ENCODE measurements at regions not wholly inside any gene's neighbourhood (a gene's known extent, or its start where the extent isn't known, plus 50 kb on each side); places are given as distances from the start of the nearest gene placed in this dataset.

DNA sequence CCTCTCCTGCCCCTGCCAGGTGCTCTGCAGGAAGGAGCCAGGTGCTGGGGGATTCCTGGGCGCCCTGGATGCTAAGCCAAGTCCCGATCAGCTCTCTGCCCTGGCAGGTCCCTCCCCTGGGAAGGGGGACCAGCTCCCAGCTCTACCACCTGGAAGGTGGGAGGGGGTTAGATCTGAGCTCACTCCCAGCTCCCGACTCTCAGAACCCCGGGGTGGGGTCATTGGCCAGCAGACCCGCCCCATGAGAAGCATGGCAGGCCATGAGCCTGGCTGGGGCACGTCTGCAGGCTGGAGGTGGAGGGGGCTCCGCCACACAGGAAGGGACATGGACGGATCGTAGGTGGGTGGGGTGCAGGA lies 83.4 kb upstream of the NKX1-1 start:
- TF ChIP-seq, protein P1, sequence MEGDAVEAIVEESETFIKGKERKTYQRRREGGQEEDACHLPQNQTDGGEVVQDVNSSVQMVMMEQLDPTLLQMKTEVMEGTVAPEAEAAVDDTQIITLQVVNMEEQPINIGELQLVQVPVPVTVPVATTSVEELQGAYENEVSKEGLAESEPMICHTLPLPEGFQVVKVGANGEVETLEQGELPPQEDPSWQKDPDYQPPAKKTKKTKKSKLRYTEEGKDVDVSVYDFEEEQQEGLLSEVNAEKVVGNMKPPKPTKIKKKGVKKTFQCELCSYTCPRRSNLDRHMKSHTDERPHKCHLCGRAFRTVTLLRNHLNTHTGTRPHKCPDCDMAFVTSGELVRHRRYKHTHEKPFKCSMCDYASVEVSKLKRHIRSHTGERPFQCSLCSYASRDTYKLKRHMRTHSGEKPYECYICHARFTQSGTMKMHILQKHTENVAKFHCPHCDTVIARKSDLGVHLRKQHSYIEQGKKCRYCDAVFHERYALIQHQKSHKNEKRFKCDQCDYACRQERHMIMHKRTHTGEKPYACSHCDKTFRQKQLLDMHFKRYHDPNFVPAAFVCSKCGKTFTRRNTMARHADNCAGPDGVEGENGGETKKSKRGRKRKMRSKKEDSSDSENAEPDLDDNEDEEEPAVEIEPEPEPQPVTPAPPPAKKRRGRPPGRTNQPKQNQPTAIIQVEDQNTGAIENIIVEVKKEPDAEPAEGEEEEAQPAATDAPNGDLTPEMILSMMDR (IDR thresholded peaks at IDR 0.05; ENCODE audit: control extremely low read depth, extremely low read depth): no peak
- no peak for ATAC-seq (ENCODE audit: insufficient read depth, low FRiP score)
- peaks cover 0 to 2% (median 0%) of the 10 kb centered on the region in 3 donors for H3K27me3 ChIP-seq (ENCODE audit: control insufficient read depth in 3 of 3, insufficient read depth in 3 of 3, low read length in 2 of 3)
- no peaks in the 10 kb centered on the region for H3K4me1 ChIP-seq (ENCODE audit: control insufficient read depth in 5 of 5, insufficient read depth in 5 of 5, low read length in 5 of 5)
- H3K27ac ChIP-seq (ENCODE audit: low read depth in 1 of 2, low read length in 1 of 2): no peak overlapping the region
- DNase-seq: no peak
- H3K36me3 ChIP-seq (ENCODE audit: control insufficient read depth in 4 of 4, insufficient read depth in 4 of 4, low read length in 4 of 4): no peaks in the 10 kb centered on the region
- peaks cover 0 to 25% (median 5%) of the 10 kb centered on the region in 4 donors for H3K9me3 ChIP-seq (ENCODE audit: control insufficient read depth in 4 of 4, insufficient read depth in 3 of 4, low read length in 3 of 4)
- no peak overlapping the region for H3K9ac ChIP-seq (ENCODE audit: insufficient read depth in 1 of 2, low read length in 2 of 2)
- H3K4me3 ChIP-seq: no peak overlapping the region
- WGBS, 2 donors: 80 to 82% methylated on average over 8 to 9 of the region's 9 CpGs

DNA sequence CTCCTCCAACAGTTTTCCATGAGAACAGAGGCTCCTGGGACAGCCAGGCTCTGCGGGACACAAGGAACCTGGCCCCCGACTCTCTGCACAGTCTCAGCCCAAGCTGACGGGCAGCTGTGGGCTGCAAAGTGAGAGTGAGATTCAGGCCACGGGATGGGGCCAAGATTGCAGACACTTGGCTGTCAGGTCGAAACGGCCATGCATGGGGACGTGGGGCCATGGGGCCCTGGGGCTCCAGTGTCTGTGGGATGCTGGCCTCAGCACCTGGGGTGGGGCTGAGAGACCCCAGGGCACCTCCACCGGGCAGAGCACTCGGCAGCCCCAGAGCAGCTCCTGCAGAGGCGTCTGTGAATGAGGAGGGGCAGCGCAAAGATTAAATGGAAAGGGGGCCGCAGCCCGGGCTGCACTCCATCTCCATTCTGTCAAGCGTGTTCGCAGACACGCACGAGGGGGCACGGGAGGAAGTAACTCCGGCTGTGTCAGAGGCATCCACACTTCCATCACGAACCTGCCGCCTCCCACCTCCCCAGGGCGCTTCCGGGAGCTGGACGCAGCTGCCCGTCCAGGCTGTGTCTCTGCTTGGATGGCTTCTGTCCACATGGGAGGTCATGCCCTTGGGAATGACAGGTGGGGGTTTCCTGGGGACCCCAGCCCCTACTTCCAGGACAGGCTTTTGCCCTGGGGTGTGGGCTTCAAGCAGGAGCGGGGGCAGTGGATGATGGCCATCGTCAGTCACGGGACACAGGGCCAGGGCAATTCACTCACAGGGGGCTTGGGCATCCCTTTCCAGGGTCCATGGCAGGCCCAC lies 82.8 kb upstream of the NKX1-1 start:
- no peak overlapping the region for H3K4me3 ChIP-seq
- H3K27me3 ChIP-seq (ENCODE audit: control insufficient read depth in 3 of 3, insufficient read depth in 3 of 3, low read length in 2 of 3): peaks cover 0 to 2% (median 0%) of the 10 kb centered on the region in 3 donors
- TF ChIP-seq, protein P1 (IDR thresholded peaks at IDR 0.05; ENCODE audit: control extremely low read depth, extremely low read depth): no peak
- no peak overlapping the region for H3K27ac ChIP-seq (ENCODE audit: low read depth in 1 of 2, low read length in 1 of 2)
- H3K4me1 ChIP-seq (ENCODE audit: control insufficient read depth in 5 of 5, insufficient read depth in 5 of 5, low read length in 5 of 5): no peaks in the 10 kb centered on the region
- H3K9ac ChIP-seq (ENCODE audit: insufficient read depth in 1 of 2, low read length in 2 of 2): no peak overlapping the region
- no peaks in the 10 kb centered on the region for H3K36me3 ChIP-seq (ENCODE audit: control insufficient read depth in 4 of 4, insufficient read depth in 4 of 4, low read length in 4 of 4)
- ATAC-seq (ENCODE audit: insufficient read depth, low FRiP score) (no peak), DNase-seq (no peak)
- 56 to 69% methylated on average over 28 of the region's 28 CpGs for WGBS, 2 donors
- peaks cover 0 to 25% (median 5%) of the 10 kb centered on the region in 4 donors for H3K9me3 ChIP-seq (ENCODE audit: control insufficient read depth in 4 of 4, insufficient read depth in 3 of 4, low read length in 3 of 4)

DNA sequence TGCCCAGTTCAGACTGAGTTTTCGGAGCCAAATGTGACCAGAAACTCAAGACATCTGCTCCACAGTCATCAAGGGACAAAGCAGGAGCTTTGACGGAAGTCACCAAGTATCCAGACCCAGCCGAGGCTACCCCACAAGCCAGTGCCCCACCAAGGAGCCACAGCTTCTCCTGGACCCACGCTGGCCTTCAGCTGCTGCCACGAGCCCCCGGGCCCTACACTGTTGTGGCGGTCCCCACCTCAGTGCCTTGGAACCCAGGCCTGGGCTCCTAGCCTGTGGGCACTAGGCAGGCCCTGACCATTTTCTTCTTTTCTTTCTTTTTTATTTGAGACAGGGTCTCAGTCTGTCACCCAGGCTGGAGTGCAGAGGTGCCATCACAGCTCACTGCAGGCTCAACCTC lies 82.1 kb upstream of the NKX1-1 start:
- H3K4me1 ChIP-seq (ENCODE audit: control insufficient read depth in 5 of 5, insufficient read depth in 5 of 5, low read length in 5 of 5): no peaks in the 10 kb centered on the region
- H3K9ac ChIP-seq (ENCODE audit: insufficient read depth in 1 of 2, low read length in 2 of 2): no peak overlapping the region
- TF ChIP-seq, protein P1 (IDR thresholded peaks at IDR 0.05; ENCODE audit: control extremely low read depth, extremely low read depth): no peak
- WGBS, 2 donors: 85 to 88% methylated on average over 7 of the region's 7 CpGs
- ATAC-seq (ENCODE audit: insufficient read depth, low FRiP score): no peak
- no peak for DNase-seq
- H3K27me3 ChIP-seq (ENCODE audit: control insufficient read depth in 3 of 3, insufficient read depth in 3 of 3, low read length in 2 of 3): peaks cover 0 to 2% (median 0%) of the 10 kb centered on the region in 3 donors
- H3K9me3 ChIP-seq (ENCODE audit: control insufficient read depth in 4 of 4, insufficient read depth in 3 of 4, low read length in 3 of 4): peaks cover 0 to 23% (median 5%) of the 10 kb centered on the region in 4 donors
- no peaks in the 10 kb centered on the region for H3K36me3 ChIP-seq (ENCODE audit: control insufficient read depth in 4 of 4, insufficient read depth in 4 of 4, low read length in 4 of 4)
- no peak overlapping the region for H3K4me3 ChIP-seq
- no peak overlapping the region for H3K27ac ChIP-seq (ENCODE audit: low read depth in 1 of 2, low read length in 1 of 2)
